BE2C (cell line): ENCODE measurements at regions not wholly inside any gene's neighbourhood (a gene's known extent, or its start where the extent isn't known, plus 50 kb on each side); places are given as distances from the start of the nearest gene placed in this dataset.

Experiments
- DNase-seq: peaks from one replicate; pipeline ENCODE4 v3.0.0-alpha.2; 2020
- H3K27me3 ChIP-seq: fragments of 250-450 bp; sonication (Bioruptor Pico); 2 replicates; pipeline ENCODE4 v1.5.1; 2020; ENCODE audit warnings: mild to moderate bottlenecking
- H3K36me3 ChIP-seq: fragments of 250-450 bp; sonication (Bioruptor Pico); 2 replicates; pipeline ENCODE4 v1.5.1; 2020; ENCODE audit warnings: mild to moderate bottlenecking
- H3K4me1 ChIP-seq: fragments of 250-450 bp; sonication (Bioruptor Pico); 2 replicates; pipeline ENCODE4 v1.5.1; 2020
- H3K4me3 ChIP-seq: 2 replicates; pipeline ENCODE4 v1.5.1; 2011; ENCODE audit warnings: low read depth, low read length
- H3K9me3 ChIP-seq: fragments of 250-450 bp; sonication (Bioruptor Pico); 2 replicates; pipeline ENCODE4 v1.5.1; 2020
- TF ChIP-seq, protein P1 (sequence below): IDR thresholded peaks from 2 replicates; pipeline ENCODE4 v1.5.1; 2012; ENCODE audit warnings: mild to moderate bottlenecking, low read depth, low read length

DNA sequence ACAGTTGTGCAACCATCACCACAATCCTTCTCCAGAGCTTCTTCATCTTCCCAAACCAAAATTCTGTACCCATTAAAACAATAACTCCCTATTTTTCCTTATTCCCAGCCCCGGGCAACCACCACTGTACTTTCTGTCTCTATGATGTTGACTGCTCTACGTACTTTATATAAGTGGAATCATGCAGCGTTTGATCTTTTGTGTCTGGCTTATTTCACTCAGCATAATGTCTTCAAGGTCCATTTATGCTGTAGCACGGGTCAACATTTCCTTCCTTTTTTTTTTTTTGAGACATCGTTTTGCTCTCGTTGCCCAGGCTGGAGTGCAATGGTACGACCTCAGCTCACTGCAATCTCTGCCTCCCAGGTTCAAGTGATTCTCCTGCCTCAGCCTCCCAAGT, 162.7 kb upstream of the GSC start:
- Histone ChIP-seq H3K27me3 (peaks cover 59% of the 10 kb centered on the region), H3K4me1 (no peaks in the 10 kb centered on the region; the same call in none of the 2 replicates), H3K4me3 (no peak overlapping the region), H3K36me3 (no peaks in the 10 kb centered on the region), H3K9me3 (no peaks in the 10 kb centered on the region)
- TF ChIP-seq, protein P1, sequence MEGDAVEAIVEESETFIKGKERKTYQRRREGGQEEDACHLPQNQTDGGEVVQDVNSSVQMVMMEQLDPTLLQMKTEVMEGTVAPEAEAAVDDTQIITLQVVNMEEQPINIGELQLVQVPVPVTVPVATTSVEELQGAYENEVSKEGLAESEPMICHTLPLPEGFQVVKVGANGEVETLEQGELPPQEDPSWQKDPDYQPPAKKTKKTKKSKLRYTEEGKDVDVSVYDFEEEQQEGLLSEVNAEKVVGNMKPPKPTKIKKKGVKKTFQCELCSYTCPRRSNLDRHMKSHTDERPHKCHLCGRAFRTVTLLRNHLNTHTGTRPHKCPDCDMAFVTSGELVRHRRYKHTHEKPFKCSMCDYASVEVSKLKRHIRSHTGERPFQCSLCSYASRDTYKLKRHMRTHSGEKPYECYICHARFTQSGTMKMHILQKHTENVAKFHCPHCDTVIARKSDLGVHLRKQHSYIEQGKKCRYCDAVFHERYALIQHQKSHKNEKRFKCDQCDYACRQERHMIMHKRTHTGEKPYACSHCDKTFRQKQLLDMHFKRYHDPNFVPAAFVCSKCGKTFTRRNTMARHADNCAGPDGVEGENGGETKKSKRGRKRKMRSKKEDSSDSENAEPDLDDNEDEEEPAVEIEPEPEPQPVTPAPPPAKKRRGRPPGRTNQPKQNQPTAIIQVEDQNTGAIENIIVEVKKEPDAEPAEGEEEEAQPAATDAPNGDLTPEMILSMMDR = no peak
- DNase-seq = no peak

DNA sequence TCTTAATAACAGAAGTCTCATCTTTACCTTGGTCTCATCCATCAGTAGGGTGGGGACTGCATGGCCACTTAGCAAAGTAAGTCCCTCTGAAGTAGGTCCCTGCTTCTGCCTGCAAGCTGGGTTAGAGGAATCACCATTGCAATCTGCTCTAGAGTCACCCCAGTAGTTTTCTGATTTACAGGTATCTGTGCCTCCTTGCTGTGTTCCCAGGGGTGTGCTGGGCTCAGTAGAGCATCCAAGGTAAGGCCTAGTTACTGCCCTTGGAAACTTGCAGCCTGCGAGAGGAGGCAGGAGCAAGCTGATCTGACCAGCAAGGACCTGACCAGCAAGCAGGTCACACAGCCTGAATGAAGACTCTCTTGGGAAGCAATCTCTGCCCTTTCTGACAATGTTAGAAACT, 160.8 kb upstream of the GSC start:
- peaks cover 46% of the 10 kb centered on the region for H3K27me3 ChIP-seq
- H3K4me1 ChIP-seq = no peaks in the 10 kb centered on the region
- H3K4me3 ChIP-seq = no peak overlapping the region
- no peak for DNase-seq
- no peaks in the 10 kb centered on the region for H3K36me3 ChIP-seq
- TF ChIP-seq, protein P1 = no peak
- no peaks in the 10 kb centered on the region for H3K9me3 ChIP-seq

DNA sequence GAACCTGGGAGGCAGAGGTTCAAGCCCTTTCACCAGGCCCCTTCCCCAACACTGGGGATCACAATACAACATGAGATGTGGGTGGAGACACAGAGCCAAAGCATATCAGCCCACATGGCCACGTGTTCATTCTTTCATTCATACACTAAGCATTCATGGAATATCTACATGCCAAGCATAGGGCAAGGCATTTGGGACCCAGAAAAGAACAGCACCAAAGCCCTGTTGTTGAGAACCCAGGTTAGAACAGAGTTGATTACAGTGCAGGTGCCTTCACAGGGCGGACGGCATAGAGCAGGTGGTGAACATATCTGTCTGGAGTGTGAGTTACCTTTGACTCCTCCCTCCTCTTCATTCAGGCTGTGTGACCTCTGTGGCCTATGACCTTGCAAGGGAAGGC, 159.4 kb upstream of the GSC start:
- TF ChIP-seq, protein P1 = no peak
- DNase-seq = no peak
- Histone ChIP-seq H3K9me3 (no peaks in the 10 kb centered on the region), H3K4me3 (no peak overlapping the region), H3K4me1 (no peaks in the 10 kb centered on the region), H3K27me3 (peaks cover 32% of the 10 kb centered on the region), H3K36me3 (no peaks in the 10 kb centered on the region)

DNA sequence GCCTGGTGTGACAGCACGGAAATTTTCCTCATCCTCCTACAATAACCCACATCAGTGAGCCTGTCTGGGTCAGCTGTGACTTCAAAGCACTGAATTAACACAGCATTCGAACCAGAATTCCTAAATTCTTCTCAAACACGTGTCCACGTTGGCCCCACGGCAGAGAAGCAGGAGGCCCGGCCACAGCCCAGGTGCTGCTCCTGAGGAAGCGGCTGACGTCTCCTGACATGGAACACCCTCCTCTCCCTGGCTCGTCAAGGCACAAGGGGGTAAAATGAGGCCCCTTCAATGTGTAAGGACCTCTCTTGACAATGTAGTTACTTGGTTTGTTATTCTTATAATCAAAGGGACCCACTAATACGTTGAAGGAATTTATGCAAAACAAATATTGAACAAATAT, 156.3 kb upstream of the GSC start:
- Histone ChIP-seq H3K4me3 (no peak overlapping the region), H3K9me3 (no peaks in the 10 kb centered on the region), H3K36me3 (no peaks in the 10 kb centered on the region), H3K27me3 (peaks cover 19% of the 10 kb centered on the region), H3K4me1 (no peaks in the 10 kb centered on the region)
- no peak for DNase-seq
- TF ChIP-seq, protein P1 = no peak

DNA sequence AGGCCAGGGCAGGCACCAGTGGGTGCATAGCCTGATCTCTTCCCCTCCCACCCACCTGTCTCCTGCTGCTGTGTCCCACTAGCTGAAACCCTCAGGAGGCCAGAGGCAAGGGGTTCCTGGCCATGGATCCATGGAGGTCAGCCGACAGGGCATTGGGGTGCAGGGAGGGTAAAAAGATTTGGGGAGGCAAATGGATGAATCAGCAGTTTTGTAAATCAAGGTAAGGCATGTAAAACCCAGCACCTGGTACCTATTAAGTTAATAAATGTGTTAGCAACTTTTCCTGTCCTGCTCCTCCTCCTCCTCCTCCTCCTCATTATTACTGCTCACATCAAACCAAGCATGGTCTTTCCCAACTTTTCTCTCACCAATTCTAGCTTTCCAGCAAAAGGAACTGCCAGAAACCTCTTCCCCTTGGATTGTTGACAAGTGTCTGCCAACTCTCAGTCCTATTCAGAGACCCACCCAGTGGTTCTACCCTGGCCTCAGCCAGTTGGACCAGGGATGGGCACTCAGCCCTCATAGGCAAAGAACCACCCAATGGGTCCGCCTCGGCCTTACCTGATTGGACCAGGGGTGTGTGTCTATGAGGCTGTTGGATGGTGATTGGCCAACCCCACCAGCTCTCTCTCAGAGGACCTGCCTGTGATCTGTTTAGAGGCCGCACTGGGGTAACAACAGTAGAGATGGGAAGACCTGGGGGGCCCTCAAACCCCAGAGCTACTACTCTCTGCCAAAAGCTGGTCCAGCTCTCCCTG, 155.7 kb upstream of the GSC start:
- no peaks in the 10 kb centered on the region for H3K9me3 ChIP-seq
- H3K27me3 ChIP-seq = peaks cover 17% of the 10 kb centered on the region
- H3K4me3 ChIP-seq = no peak overlapping the region
- H3K36me3 ChIP-seq = no peaks in the 10 kb centered on the region
- no peaks in the 10 kb centered on the region for H3K4me1 ChIP-seq
- TF ChIP-seq, protein P1 = no peak
- no peak for DNase-seq

DNA sequence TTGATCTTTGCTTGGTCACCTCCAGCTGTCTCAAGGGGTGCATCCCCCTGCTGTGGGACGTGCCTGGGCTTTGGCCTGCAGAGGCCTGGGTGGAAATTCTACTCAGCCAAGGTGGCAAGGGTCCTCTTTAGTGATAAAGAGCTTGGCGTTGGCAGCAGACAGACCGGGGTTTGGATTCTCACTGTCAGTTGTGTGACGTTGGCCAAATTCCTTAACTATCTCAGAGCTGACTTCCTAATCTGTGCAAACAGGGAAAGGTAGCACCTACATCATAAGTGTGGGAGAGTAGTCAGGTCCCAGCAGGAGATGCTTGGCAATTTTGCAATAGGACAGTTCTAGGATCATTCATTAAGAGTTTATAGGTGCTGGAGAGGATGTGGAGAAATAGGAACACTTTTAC, 154.3 kb upstream of the GSC start:
- Histone ChIP-seq H3K27me3 (peaks cover 7% of the 10 kb centered on the region), H3K4me1 (no peaks in the 10 kb centered on the region), H3K4me3 (no peak overlapping the region), H3K9me3 (no peaks in the 10 kb centered on the region), H3K36me3 (no peaks in the 10 kb centered on the region)
- no peak for DNase-seq
- TF ChIP-seq, protein P1 = no peak
